SH-SY5Y (cell line): ENCODE measurements at regions not wholly inside any gene's neighbourhood (a gene's known extent, or its start where the extent isn't known, plus 50 kb on each side); places are given as distances from the start of the nearest gene placed in this dataset.

Experiments
- GATA2 ChIP-seq: IDR thresholded peaks from 2 replicates; pipeline ENCODE4 v1.6.1; 2011; ENCODE audit warnings: mild to moderate bottlenecking, low read depth, low read length
- GATA3 ChIP-seq: IDR thresholded peaks from 2 replicates; pipeline ENCODE4 v1.6.1; 2011; ENCODE audit warnings: low read depth, mild to moderate bottlenecking, low read length, moderate library complexity

- TF ChIP-seq GATA2 (no peak), GATA3 (no peak)
Observed at GRCh38 chr14:85009506-85009905, 520.4 kb upstream of the FLRT2 start.
